Esophagus squamous epithelium (tissue), 4 donors: ENCODE measurements at regions not wholly inside any gene's neighbourhood (a gene's known extent, or its start where the extent isn't known, plus 50 kb on each side); places are given as distances from the start of the nearest gene placed in this dataset.

Experiments used
- POLR2A ChIP-seq, 4 donors: fragments of 450-650 bp; IDR thresholded peaks; one replicate each; pipeline ENCODE4 v1.6.1; 2017; ENCODE audit warnings: antibody characterized with exemption in 4 of 4, mild to moderate bottlenecking in 4 of 4, moderate library complexity in 3 of 4
- TF ChIP-seq, protein P1 (sequence below), 6 experiments: fragments of 450-650 bp in 4 of 6; fragments of 200-600 bp in 2 of 6; sonication (generic) in 2 of 6; IDR thresholded peaks; one replicate each; pipeline ENCODE4 v1.5.1; 2016 to 2019; ENCODE audit warnings: antibody characterized with exemption in 6 of 6, mild to moderate bottlenecking in 4 of 6, moderate library complexity in 4 of 6

DNA sequence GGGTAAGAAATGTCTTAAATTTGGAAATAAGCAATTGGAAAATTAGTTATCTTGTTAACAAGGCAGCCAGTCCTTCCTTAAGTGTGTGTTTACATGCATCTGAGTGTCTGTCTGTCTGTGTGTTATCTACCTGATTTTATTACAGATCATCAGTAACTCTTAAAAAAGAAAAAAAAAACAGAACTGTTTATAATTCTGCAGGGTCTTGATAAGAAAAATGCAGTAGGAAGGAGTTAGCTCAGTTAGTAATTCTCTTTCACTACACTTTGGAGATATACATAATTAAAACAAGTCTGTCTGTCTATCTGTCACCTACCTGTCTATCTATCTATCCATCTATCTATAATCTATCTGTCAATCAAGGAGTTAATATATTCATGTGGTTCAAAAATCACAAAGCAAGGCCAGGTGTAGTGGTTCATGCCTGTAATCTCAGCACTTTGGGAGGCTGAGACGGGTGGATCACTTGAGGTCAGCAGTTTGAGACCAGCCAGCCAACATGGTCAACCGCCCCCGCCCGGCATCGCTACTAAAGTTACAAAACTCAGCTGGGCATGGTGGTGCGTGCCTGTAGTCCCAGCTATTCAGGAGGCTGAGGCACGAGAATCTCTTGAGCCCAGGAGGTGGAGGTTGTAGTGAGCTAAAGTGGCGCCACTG is 135.5 kb upstream of the SGO1 start:
- TF ChIP-seq, protein P1, sequence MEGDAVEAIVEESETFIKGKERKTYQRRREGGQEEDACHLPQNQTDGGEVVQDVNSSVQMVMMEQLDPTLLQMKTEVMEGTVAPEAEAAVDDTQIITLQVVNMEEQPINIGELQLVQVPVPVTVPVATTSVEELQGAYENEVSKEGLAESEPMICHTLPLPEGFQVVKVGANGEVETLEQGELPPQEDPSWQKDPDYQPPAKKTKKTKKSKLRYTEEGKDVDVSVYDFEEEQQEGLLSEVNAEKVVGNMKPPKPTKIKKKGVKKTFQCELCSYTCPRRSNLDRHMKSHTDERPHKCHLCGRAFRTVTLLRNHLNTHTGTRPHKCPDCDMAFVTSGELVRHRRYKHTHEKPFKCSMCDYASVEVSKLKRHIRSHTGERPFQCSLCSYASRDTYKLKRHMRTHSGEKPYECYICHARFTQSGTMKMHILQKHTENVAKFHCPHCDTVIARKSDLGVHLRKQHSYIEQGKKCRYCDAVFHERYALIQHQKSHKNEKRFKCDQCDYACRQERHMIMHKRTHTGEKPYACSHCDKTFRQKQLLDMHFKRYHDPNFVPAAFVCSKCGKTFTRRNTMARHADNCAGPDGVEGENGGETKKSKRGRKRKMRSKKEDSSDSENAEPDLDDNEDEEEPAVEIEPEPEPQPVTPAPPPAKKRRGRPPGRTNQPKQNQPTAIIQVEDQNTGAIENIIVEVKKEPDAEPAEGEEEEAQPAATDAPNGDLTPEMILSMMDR (IDR thresholded peaks at IDR 0.05): no peak
- TF ChIP-seq POLR2A (IDR thresholded peaks at IDR 0.05): no peak
